K562 (cell line): ENCODE measurements at regions not wholly inside any gene's neighbourhood (a gene's known extent, or its start where the extent isn't known, plus 50 kb on each side); places are given as distances from the start of the nearest gene placed in this dataset.

Source experiments
- ATAC-seq: fragments of 200-7000 bp; cut with Tn5 transposase; 3 replicates; pipeline ENCODE4 v1.9.1; 2020; ENCODE audit warnings: moderate library complexity
- BruUV-seq: library from RNA; stranded (reverse); fragments of 400-500 nt; replicated peaks from 2 replicates; lab custom pipeline; 2021; lab: Mats Ljungman, UMichigan
- CTCF ChIA-PET: fragments of 300-600 bp; formaldehyde crosslinking; extraction: SDS; loops from one replicate; lab custom pipeline; 2021; ENCODE audit warnings: low intra/inter-chr PET ratio; lab: Yijun Ruan, JAX
- POLR2A ChIA-PET: fragments of 300-600, 350-650 bp; sonication (Branson Sonifier 250); formaldehyde crosslinking; extraction: SDS; loops from one replicate; lab custom pipeline; 2021; ENCODE audit warnings: antibody characterized with exemption, inconsistent platforms; lab: Yijun Ruan, JAX
- DNase-seq, 4 experiments: peaks; one replicate each; pipeline versions ENCODE4 v3.0.0 to v3.0.0-alpha.2; 2011 to 2018; ENCODE audit warnings: low spot score in 3 of 4, mixed read lengths in 3 of 4; ENCODE audit errors: extremely low read depth in 1 of 4
- FAIRE-seq: peaks from 2 replicates; lab custom pipeline; 2011; peaks lifted over from hg19 to GRCh38; lab: Jason Lieb, UNC
- H2AFZ ChIP-seq: 2 replicates; pipeline ENCODE4 v1.6.0; 2011; ENCODE audit warnings: low read depth, low read length, control low read depth, inconsistent platforms
- H3K27ac ChIP-seq: fragments of 200-600 bp; 3 replicates; pipeline ENCODE4 v1.8.0; 2011; ENCODE audit warnings: low read depth, mild to moderate bottlenecking, control low read depth, inconsistent platforms, low read length, moderate library complexity, mixed read lengths; ENCODE audit errors: extremely low read depth
- H3K27me3 ChIP-seq, 2 experiments: fragments of 300-600 bp in 1 of 2; 2 replicates in 1 of 2; 3 replicates in 1 of 2; pipeline versions ENCODE4 v1.6.0 to v1.8.0; 2011; ENCODE audit warnings: inconsistent platforms in 2 of 2, low read length in 2 of 2, mild to moderate bottlenecking in 1 of 2, mixed read lengths in 1 of 2, moderate library complexity in 1 of 2; ENCODE audit not compliant: control insufficient read depth in 2 of 2, insufficient read depth in 2 of 2
- H3K36me3 ChIP-seq: fragments of 300-600 bp; 3 replicates; pipeline ENCODE4 v1.8.0; 2011; ENCODE audit warnings: mild to moderate bottlenecking, low read length, inconsistent platforms; ENCODE audit not compliant: control insufficient read depth, insufficient read depth
- H3K4me1 ChIP-seq, 2 experiments: fragments of 200-600 bp in 1 of 2; replicated peaks in 1 of 2; 2 replicates in 1 of 2; 3 replicates in 1 of 2; pipeline versions ENCODE4 v1.5.1 to v1.8.0; 2011; ENCODE audit warnings: inconsistent platforms in 2 of 2, low read length in 2 of 2, mild to moderate bottlenecking in 1 of 2, mixed read lengths in 1 of 2, moderate library complexity in 1 of 2; ENCODE audit not compliant: control insufficient read depth in 2 of 2, insufficient read depth in 2 of 2
- H3K4me2 ChIP-seq: 2 replicates; pipeline ENCODE4 v1.6.1; 2011; ENCODE audit warnings: low read length, control low read depth, inconsistent platforms, mixed read lengths; ENCODE audit not compliant: insufficient read depth
- H3K4me3 ChIP-seq: fragments of 200-600 bp; sonication (generic), shearing (Covaris generic); 2 replicates; pipeline ENCODE4 v1.5.1; 2016; ENCODE audit warnings: control low read depth, inconsistent platforms
- H3K79me2 ChIP-seq: fragments of 200-600 bp; 3 replicates; pipeline ENCODE4 v1.8.0; 2011; ENCODE audit warnings: low read length, inconsistent platforms; ENCODE audit not compliant: control insufficient read depth, insufficient read depth
- H3K9ac ChIP-seq, 2 experiments: 2 replicates each; pipeline versions ENCODE4 v1.6.0 to v1.6.1; 2011; ENCODE audit warnings: low read depth in 2 of 2, low read length in 2 of 2, control low read depth in 1 of 2, inconsistent platforms in 1 of 2, mild to moderate bottlenecking in 1 of 2, mixed read lengths in 1 of 2; ENCODE audit not compliant: insufficient read depth in 1 of 2
- H3K9me1 ChIP-seq: one replicate; pipeline ENCODE4 v1.6.0; 2011; ENCODE audit warnings: inconsistent platforms, mild to moderate bottlenecking, low read length, moderate library complexity; ENCODE audit not compliant: control insufficient read depth, insufficient read depth
- H3K9me3 ChIP-seq: replicated peaks from 2 replicates; pipeline ENCODE4 v1.5.1; 2011; ENCODE audit warnings: low read depth, low read length, inconsistent platforms; ENCODE audit not compliant: control insufficient read depth, insufficient read depth
- H4K20me1 ChIP-seq: replicated peaks from 2 replicates; pipeline ENCODE4 v1.6.1; 2011; ENCODE audit warnings: low read length, inconsistent platforms, mixed read lengths; ENCODE audit not compliant: control insufficient read depth, insufficient read depth
- CBX2 ChIP-seq: fragments of 200-600 bp; sonication (generic); IDR thresholded peaks from one replicate; pipeline ENCODE4 v1.6.1; 2012; ENCODE audit warnings: mild to moderate bottlenecking, low read length, inconsistent platforms; ENCODE audit not compliant: insufficient read depth, poor library complexity, severe bottlenecking
- CREB1 ChIP-seq, 2 experiments: sonication (generic) in 1 of 2; formaldehyde crosslinking in 1 of 2; IDR thresholded peaks; 2 replicates each; pipeline versions ENCODE4 v1.6.1 to v1.8.0; 2012 to 2022; ENCODE audit warnings: inconsistent platforms in 1 of 2, mild to moderate bottlenecking in 1 of 2, missing genetic modification reagents in 1 of 2, moderate library complexity in 1 of 2
- MCM3 ChIP-seq: fragments of 450-650 bp; IDR thresholded peaks from 2 replicates; pipeline ENCODE4 v1.6.1; 2016
- NUFIP1 ChIP-seq: fragments of 450-650 bp; IDR thresholded peaks from 2 replicates; pipeline ENCODE4 v1.6.1; 2018; ENCODE audit not compliant: partially characterized antibody
- PHF21A ChIP-seq: fragments of 450-650 bp; IDR thresholded peaks from 2 replicates; pipeline ENCODE4 v1.6.1; 2017; ENCODE audit warnings: low read depth, borderline replicate concordance
- POLR2G ChIP-seq: fragments of 200-400 bp; formaldehyde crosslinking; IDR thresholded peaks from 2 replicates; pipeline ENCODE4 v1.6.1; 2017; ENCODE audit warnings: low read depth, mild to moderate bottlenecking, antibody characterized with exemption, low read length, moderate library complexity
- PYGO2 ChIP-seq: fragments of 450-650 bp; IDR thresholded peaks from 2 replicates; pipeline ENCODE4 v1.6.1; 2016; ENCODE audit warnings: mild to moderate bottlenecking, missing genetic modification characterization, moderate library complexity, missing compliant biosample characterization
- SNIP1 ChIP-seq: fragments of 450-650 bp; IDR thresholded peaks from 2 replicates; pipeline ENCODE4 v1.7.1; 2017; ENCODE audit warnings: low read depth, mild to moderate bottlenecking
- TARDBP ChIP-seq: fragments of 450-650 bp; IDR thresholded peaks from 2 replicates; pipeline ENCODE4 v1.6.1; 2016
- WGBS: fragments of 100-300 bp; shearing (Covaris generic); methylation state at CpG from one replicate; pipeline ENCODE4 v1.1.6; 2016; ENCODE audit warnings: low coverage, mixed read lengths; ENCODE audit not compliant: insufficient coverage; ENCODE audit errors: missing lambda C conversion rate; 5-methylcytosine and 5-hydroxymethylcytosine counted together
- in situ Hi-C: fragments of 300-500 bp; cut with MboI; formaldehyde crosslinking; loops from 4 replicates; pipeline ENCODE4 v1.15.0; 2018; ENCODE audit warnings: inconsistent platforms, mixed read lengths
- intact Hi-C: fragments of 100-400 bp; cut with micrococcal nuclease; formaldehyde crosslinking; loops from 2 replicates; pipeline ENCODE4 v1.14.2; 2022
- TF ChIP-seq, protein P1 (sequence below): fragments of 450-650 bp; IDR thresholded peaks from one replicate; pipeline ENCODE4 v1.6.1; 2018; ENCODE audit warnings: mild to moderate bottlenecking, moderate library complexity; ENCODE audit not compliant: partially characterized antibody
- TF ChIP-seq, protein P2 (sequence below), 2 experiments: fragments of 450-650 bp in 1 of 2; sonication (generic) in 1 of 2; formaldehyde crosslinking; conservative IDR thresholded peaks; 2 replicates each; pipeline versions ENCODE4 v1.4.0 to v1.8.1; 2020 to 2022; ENCODE audit warnings: mild to moderate bottlenecking in 1 of 2, missing genetic modification reagents in 1 of 2
- TF ChIP-seq, protein P3 (sequence below): fragments of 450-650 bp; IDR thresholded peaks from 2 replicates; pipeline ENCODE4 v1.7.0; 2016; ENCODE audit warnings: borderline replicate concordance
- TF ChIP-seq, protein P4 (sequence below): sonication (generic); formaldehyde crosslinking; IDR thresholded peaks from 2 replicates; pipeline ENCODE4 v1.9.0; 2022; ENCODE audit warnings: mild to moderate bottlenecking, missing genetic modification reagents
- TF ChIP-seq, protein P5 (sequence below): sonication (generic); formaldehyde crosslinking; IDR thresholded peaks from 2 replicates; pipeline ENCODE4 v1.8.0; 2023; ENCODE audit warnings: mild to moderate bottlenecking, missing genetic modification reagents

DNA sequence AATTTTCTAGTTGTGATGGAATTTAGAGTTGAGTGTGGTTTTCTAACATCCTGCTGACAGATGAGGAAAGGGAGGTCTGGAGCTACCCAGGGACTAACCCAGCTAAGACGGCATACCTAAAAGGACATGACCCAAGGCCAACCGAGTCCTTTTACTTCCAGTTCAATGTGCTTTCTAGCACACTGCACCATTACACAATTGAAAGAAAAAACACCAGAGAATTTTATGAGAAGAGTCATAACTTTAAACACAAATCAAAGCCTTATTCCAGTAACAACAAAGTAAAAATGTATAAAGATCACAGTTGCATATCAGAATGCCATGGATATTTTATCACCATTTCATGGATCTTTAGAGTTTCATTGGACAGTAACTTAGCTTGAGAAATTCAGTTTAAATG lies 480.3 kb downstream of the MEIS1 start:
- DNase-seq = no peak
- TF ChIP-seq, protein P1, sequence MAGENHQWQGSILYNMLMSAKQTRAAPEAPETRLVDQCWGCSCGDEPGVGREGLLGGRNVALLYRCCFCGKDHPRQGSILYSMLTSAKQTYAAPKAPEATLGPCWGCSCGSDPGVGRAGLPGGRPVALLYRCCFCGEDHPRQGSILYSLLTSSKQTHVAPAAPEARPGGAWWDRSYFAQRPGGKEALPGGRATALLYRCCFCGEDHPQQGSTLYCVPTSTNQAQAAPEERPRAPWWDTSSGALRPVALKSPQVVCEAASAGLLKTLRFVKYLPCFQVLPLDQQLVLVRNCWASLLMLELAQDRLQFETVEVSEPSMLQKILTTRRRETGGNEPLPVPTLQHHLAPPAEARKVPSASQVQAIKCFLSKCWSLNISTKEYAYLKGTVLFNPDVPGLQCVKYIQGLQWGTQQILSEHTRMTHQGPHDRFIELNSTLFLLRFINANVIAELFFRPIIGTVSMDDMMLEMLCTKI = no peak
- TF ChIP-seq, protein P2, sequence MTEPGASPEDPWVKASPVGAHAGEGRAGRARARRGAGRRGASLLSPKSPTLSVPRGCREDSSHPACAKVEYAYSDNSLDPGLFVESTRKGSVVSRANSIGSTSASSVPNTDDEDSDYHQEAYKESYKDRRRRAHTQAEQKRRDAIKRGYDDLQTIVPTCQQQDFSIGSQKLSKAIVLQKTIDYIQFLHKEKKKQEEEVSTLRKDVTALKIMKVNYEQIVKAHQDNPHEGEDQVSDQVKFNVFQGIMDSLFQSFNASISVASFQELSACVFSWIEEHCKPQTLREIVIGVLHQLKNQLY (CRISPR knock-in tag; conservative IDR thresholded peaks at IDR 0.05) = no peak
- TF ChIP-seq MCM3 = no peak
- no peak for TF ChIP-seq NUFIP1
- no peak for TF ChIP-seq PHF21A
- TF ChIP-seq TARDBP = no peak
- TF ChIP-seq CBX2 = no peak
- no peak for TF ChIP-seq SNIP1
- TF ChIP-seq, protein P3, sequence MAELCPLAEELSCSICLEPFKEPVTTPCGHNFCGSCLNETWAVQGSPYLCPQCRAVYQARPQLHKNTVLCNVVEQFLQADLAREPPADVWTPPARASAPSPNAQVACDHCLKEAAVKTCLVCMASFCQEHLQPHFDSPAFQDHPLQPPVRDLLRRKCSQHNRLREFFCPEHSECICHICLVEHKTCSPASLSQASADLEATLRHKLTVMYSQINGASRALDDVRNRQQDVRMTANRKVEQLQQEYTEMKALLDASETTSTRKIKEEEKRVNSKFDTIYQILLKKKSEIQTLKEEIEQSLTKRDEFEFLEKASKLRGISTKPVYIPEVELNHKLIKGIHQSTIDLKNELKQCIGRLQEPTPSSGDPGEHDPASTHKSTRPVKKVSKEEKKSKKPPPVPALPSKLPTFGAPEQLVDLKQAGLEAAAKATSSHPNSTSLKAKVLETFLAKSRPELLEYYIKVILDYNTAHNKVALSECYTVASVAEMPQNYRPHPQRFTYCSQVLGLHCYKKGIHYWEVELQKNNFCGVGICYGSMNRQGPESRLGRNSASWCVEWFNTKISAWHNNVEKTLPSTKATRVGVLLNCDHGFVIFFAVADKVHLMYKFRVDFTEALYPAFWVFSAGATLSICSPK = no peak
- TF ChIP-seq, protein P4, sequence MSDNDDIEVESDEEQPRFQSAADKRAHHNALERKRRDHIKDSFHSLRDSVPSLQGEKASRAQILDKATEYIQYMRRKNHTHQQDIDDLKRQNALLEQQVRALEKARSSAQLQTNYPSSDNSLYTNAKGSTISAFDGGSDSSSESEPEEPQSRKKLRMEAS (CRISPR knock-in tag) = no peak
- no peak for TF ChIP-seq PYGO2 (tag)
- TF ChIP-seq CREB1 (IDR thresholded peaks at IDR 0.05) = no peak
- TF ChIP-seq CREB1 (CRISPR knock-in tag; IDR thresholded peaks at IDR 0.05) = no peak
- TF ChIP-seq POLR2G = no peak
- TF ChIP-seq, protein P5, sequence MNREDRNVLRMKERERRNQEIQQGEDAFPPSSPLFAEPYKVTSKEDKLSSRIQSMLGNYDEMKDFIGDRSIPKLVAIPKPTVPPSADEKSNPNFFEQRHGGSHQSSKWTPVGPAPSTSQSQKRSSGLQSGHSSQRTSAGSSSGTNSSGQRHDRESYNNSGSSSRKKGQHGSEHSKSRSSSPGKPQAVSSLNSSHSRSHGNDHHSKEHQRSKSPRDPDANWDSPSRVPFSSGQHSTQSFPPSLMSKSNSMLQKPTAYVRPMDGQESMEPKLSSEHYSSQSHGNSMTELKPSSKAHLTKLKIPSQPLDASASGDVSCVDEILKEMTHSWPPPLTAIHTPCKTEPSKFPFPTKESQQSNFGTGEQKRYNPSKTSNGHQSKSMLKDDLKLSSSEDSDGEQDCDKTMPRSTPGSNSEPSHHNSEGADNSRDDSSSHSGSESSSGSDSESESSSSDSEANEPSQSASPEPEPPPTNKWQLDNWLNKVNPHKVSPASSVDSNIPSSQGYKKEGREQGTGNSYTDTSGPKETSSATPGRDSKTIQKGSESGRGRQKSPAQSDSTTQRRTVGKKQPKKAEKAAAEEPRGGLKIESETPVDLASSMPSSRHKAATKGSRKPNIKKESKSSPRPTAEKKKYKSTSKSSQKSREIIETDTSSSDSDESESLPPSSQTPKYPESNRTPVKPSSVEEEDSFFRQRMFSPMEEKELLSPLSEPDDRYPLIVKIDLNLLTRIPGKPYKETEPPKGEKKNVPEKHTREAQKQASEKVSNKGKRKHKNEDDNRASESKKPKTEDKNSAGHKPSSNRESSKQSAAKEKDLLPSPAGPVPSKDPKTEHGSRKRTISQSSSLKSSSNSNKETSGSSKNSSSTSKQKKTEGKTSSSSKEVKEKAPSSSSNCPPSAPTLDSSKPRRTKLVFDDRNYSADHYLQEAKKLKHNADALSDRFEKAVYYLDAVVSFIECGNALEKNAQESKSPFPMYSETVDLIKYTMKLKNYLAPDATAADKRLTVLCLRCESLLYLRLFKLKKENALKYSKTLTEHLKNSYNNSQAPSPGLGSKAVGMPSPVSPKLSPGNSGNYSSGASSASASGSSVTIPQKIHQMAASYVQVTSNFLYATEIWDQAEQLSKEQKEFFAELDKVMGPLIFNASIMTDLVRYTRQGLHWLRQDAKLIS (CRISPR knock-in tag) = no peak
- TF ChIP-seq, all 486 proteins: peak for 0
- no peak overlapping the region for H3K4me3 ChIP-seq
- POLR2A ChIA-PET = no interaction called here
- 0% methylated on average over 2 of the region's 2 CpGs for WGBS
- H3K9me1 ChIP-seq = no peaks in the 10 kb centered on the region
- H3K9me3 ChIP-seq = no peaks in the 10 kb centered on the region
- H3K9ac ChIP-seq = no peak overlapping the region
- no peaks in the 10 kb centered on the region for H3K4me1 ChIP-seq
- H3K79me2 ChIP-seq = no peaks in the 10 kb centered on the region
- no peak overlapping the region for H3K27ac ChIP-seq
- in situ Hi-C loops (no loop called here), intact Hi-C loops (no loop called here)
- ATAC-seq (no peak), FAIRE-seq (no peak)
- no peaks in the 10 kb centered on the region for H3K36me3 ChIP-seq
- H3K4me2 ChIP-seq = no peak overlapping the region
- CTCF ChIA-PET = no interaction called here
- no peak overlapping the region for H2AFZ ChIP-seq
- H3K27me3 ChIP-seq = no peaks in the 10 kb centered on the region
- no TSS peak for BruUV-seq
- no peaks in the 10 kb centered on the region for H4K20me1 ChIP-seq
